BLaER1 treated with 17β-estradiol and CSF1 and Interleukin-3, amounts not matched to agents 10 nM and 100 nM (cell line): ENCODE measurements at regions not wholly inside any gene's neighbourhood (a gene's known extent, or its start where the extent isn't known, plus 50 kb on each side); places are given as distances from the start of the nearest gene placed in this dataset.

ENCODE experiments used
- H3K27ac ChIP-seq, 11 experiments: shearing (Covaris generic); formaldehyde crosslinking; 2 replicates each; pipeline ENCODE4 v1.8.1; 2022
- H3K27me3 ChIP-seq, 11 experiments: shearing (Covaris generic); formaldehyde crosslinking; 2 replicates each; pipeline ENCODE4 v1.8.1; 2022
- H3K36me3 ChIP-seq, 11 experiments: shearing (Covaris generic); formaldehyde crosslinking; 2 replicates each; pipeline ENCODE4 v1.8.1; 2022
- H3K4me1 ChIP-seq, 10 experiments: shearing (Covaris generic); formaldehyde crosslinking; 2 replicates each; pipeline ENCODE4 v1.8.1; 2022
- H3K4me2 ChIP-seq, 11 experiments: shearing (Covaris generic); formaldehyde crosslinking; 2 replicates each; pipeline ENCODE4 v1.8.1; 2022
- H3K4me3 ChIP-seq, 10 experiments: shearing (Covaris generic); formaldehyde crosslinking; 2 replicates each; pipeline ENCODE4 v1.8.1; 2022
- H3K9ac ChIP-seq, 11 experiments: shearing (Covaris generic); formaldehyde crosslinking; 2 replicates each; pipeline ENCODE4 v1.8.1; 2022
- H3K9me3 ChIP-seq, 11 experiments: shearing (Covaris generic); formaldehyde crosslinking; replicated peaks in 1 of 11; 2 replicates each; pipeline ENCODE4 v1.8.1; 2022
- H4K20me1 ChIP-seq, 11 experiments: shearing (Covaris generic); formaldehyde crosslinking; 2 replicates each; pipeline ENCODE4 v1.8.1; 2022
- Cebpa-rat ChIP-seq, 11 experiments: shearing (Covaris generic); IDR thresholded peaks; 2 replicates each; pipeline ENCODE4 v1.8.1; 2022

GRCh38 chr18:26700728-26701127 is 152.4 kb upstream of the KCTD1 start:
- Histone ChIP-seq H3K9me3 (peaks cover 0 to 12% (median 6%) of the 10 kb centered on the region in 11 experiments; a peak in 4 of 22 replicates), H4K20me1 (no peaks in the 10 kb centered on the region), H3K27ac (peak overlapping the region in 7 of 11 experiments; percentile 16 to 55 (median 42); a peak in 10 of 22 replicates), H3K4me2 (peak overlapping the region; percentile 10 to 74 (median 60); a peak in 20 of 22 replicates), H3K9ac (0 out of 22 replicates have a peak overlapping the region, but pooled peaks of 1 of the 11 experiments have one; percentile 5), H3K4me1 (peaks cover 14 to 73% (median 57%) of the 10 kb centered on the region in 10 experiments), H3K4me3 (no peak overlapping the region), H3K36me3 (no peaks in the 10 kb centered on the region), H3K27me3 (no peaks in the 10 kb centered on the region)
- no peak for TF ChIP-seq Cebpa-rat (IDR thresholded peaks at IDR 0.05)

GRCh38 chr18:26700201-26700600 is 151.8 kb upstream of the KCTD1 start:
- no peaks in the 10 kb centered on the region for H3K27me3 ChIP-seq
- peak overlapping the region; percentile 10 to 74 (median 60); a peak in 21 of 22 replicates for H3K4me2 ChIP-seq
- H3K9ac ChIP-seq, result peak overlapping the region in 2 of 11 experiments; percentile 4 to 5; a peak in 2 of 22 replicates
- TF ChIP-seq Cebpa-rat (IDR thresholded peaks at IDR 0.05), result no peak
- H3K4me1 ChIP-seq, result peaks cover 14 to 68% (median 54%) of the 10 kb centered on the region in 10 experiments
- H3K27ac ChIP-seq, result peak overlapping the region in 7 of 11 experiments; percentile 16 to 55 (median 42); a peak in 11 of 22 replicates
- peaks cover 0 to 15% (median 10%) of the 10 kb centered on the region in 11 experiments; a peak in 10 of 22 replicates for H3K9me3 ChIP-seq
- H3K36me3 ChIP-seq, result no peaks in the 10 kb centered on the region
- no peaks in the 10 kb centered on the region for H4K20me1 ChIP-seq
- no peak overlapping the region for H3K4me3 ChIP-seq

GRCh38 chr18:26697186-26697884 is 149.0 kb upstream of the KCTD1 start:
- Histone ChIP-seq H4K20me1 (no peaks in the 10 kb centered on the region), H3K27ac (peak overlapping the region in 5 of 11 experiments; percentile 43 to 54 (median 49); a peak in 8 of 22 replicates), H3K36me3 (no peaks in the 10 kb centered on the region), H3K9me3 (peaks cover 9 to 24% (median 14%) of the 10 kb centered on the region in 11 experiments), H3K27me3 (no peaks in the 10 kb centered on the region), H3K4me1 (peaks cover 14 to 43% (median 36%) of the 10 kb centered on the region in 10 experiments), H3K4me2 (peak overlapping the region in 9 of 11 experiments; percentile 34 to 66 (median 57); a peak in 19 of 22 replicates), H3K9ac (no peak overlapping the region), H3K4me3 (no peak overlapping the region)
- TF ChIP-seq Cebpa-rat (IDR thresholded peaks at IDR 0.05), result no peak

- no peaks in the 10 kb centered on the region for H3K36me3 ChIP-seq
- peaks cover 14 to 39% (median 36%) of the 10 kb centered on the region in 10 experiments for H3K4me1 ChIP-seq
- H3K27me3 ChIP-seq, result no peaks in the 10 kb centered on the region
- H3K9ac ChIP-seq, result no peak overlapping the region
- peaks cover 11 to 28% (median 19%) of the 10 kb centered on the region in 11 experiments for H3K9me3 ChIP-seq
- H3K27ac ChIP-seq, result peak overlapping the region in 6 of 11 experiments; percentile 43 to 54 (median 48); a peak in 9 of 22 replicates
- TF ChIP-seq Cebpa-rat (IDR thresholded peaks at IDR 0.05), result no peak
- H3K4me3 ChIP-seq, result no peak overlapping the region
- H3K4me2 ChIP-seq, result peak overlapping the region in 9 of 11 experiments; percentile 34 to 66 (median 57); a peak in 19 of 22 replicates
- H4K20me1 ChIP-seq, result no peaks in the 10 kb centered on the region
Observed at GRCh38 chr18:26696786-26697185, 148.4 kb upstream of the KCTD1 start.

- no peak overlapping the region for H3K4me3 ChIP-seq
- no peaks in the 10 kb centered on the region for H4K20me1 ChIP-seq
- no peaks in the 10 kb centered on the region for H3K36me3 ChIP-seq
- H3K27me3 ChIP-seq, result no peaks in the 10 kb centered on the region
- H3K9me3 ChIP-seq, result peaks cover 16 to 32% (median 24%) of the 10 kb centered on the region in 11 experiments
- H3K4me1 ChIP-seq, result peaks cover 14 to 39% (median 36%) of the 10 kb centered on the region in 10 experiments
- H3K27ac ChIP-seq, result peak overlapping the region in 6 of 11 experiments; percentile 43 to 54 (median 48); a peak in 9 of 22 replicates
- H3K4me2 ChIP-seq, result peak overlapping the region in 8 of 11 experiments; percentile 34 to 66 (median 58); a peak in 15 of 22 replicates
- no peak overlapping the region for H3K9ac ChIP-seq
- no peak for TF ChIP-seq Cebpa-rat (IDR thresholded peaks at IDR 0.05)
Observed at GRCh38 chr18:26696308-26696707, 148.0 kb upstream of the KCTD1 start.

GRCh38 chr18:26689226-26689879 is 141.0 kb upstream of the KCTD1 start:
- Histone ChIP-seq H3K9me3 (peaks cover 14 to 35% (median 26%) of the 10 kb centered on the region in 11 experiments), H3K4me1 (peaks cover 0 to 8% (median 2%) of the 10 kb centered on the region in 10 experiments; a peak in 6 of 20 replicates), H3K36me3 (no peaks in the 10 kb centered on the region), H3K9ac (no peak overlapping the region), H4K20me1 (no peaks in the 10 kb centered on the region), H3K4me3 (no peak overlapping the region), H3K4me2 (no peak overlapping the region), H3K27me3 (no peaks in the 10 kb centered on the region), H3K27ac (no peak overlapping the region)
- TF ChIP-seq Cebpa-rat (IDR thresholded peaks at IDR 0.05), result no peak

GRCh38 chr18:26686532-26686931 is 138.2 kb upstream of the KCTD1 start:
- H3K4me1 ChIP-seq, result peaks cover 0 to 8% (median 2%) of the 10 kb centered on the region in 10 experiments; a peak in 6 of 20 replicates
- H3K9ac ChIP-seq, result no peak overlapping the region
- H3K4me3 ChIP-seq, result no peak overlapping the region
- H3K27me3 ChIP-seq, result no peaks in the 10 kb centered on the region
- TF ChIP-seq Cebpa-rat (IDR thresholded peaks at IDR 0.05), result no peak
- no peaks in the 10 kb centered on the region for H4K20me1 ChIP-seq
- H3K4me2 ChIP-seq, result no peak overlapping the region
- H3K27ac ChIP-seq, result no peak overlapping the region
- no peaks in the 10 kb centered on the region for H3K36me3 ChIP-seq
- H3K9me3 ChIP-seq, result peaks cover 3 to 15% (median 9%) of the 10 kb centered on the region in 11 experiments; a peak in 20 of 22 replicates

- Histone ChIP-seq H3K9me3 (peaks cover 0 to 7% (median 0%) of the 10 kb centered on the region in 11 experiments; a peak in 7 of 22 replicates), H3K27ac (no peak overlapping the region), H3K27me3 (no peaks in the 10 kb centered on the region), H3K36me3 (no peaks in the 10 kb centered on the region), H3K4me2 (peak overlapping the region in 9 of 11 experiments; percentile 6 to 50 (median 34); a peak in 10 of 22 replicates), H3K4me1 (peaks cover 0 to 8% (median 2%) of the 10 kb centered on the region in 10 experiments; a peak in 6 of 20 replicates), H4K20me1 (no peaks in the 10 kb centered on the region), H3K4me3 (no peak overlapping the region), H3K9ac (no peak overlapping the region)
- no peak for TF ChIP-seq Cebpa-rat (IDR thresholded peaks at IDR 0.05)
Observed at GRCh38 chr18:26685438-26686157, 137.2 kb upstream of the KCTD1 start.
